ENCODE measurements at regions not wholly inside any gene's neighbourhood (a gene's known extent, or its start where the extent isn't known, plus 50 kb on each side); places are given as distances from the start of the nearest gene placed in this dataset.
"Not testable (repeated sequence)": the region's sequence is repeated elsewhere in the genome, so short reads cannot be mapped to it uniquely, and the experiment has no call there.

GRCh38 chr6:49326347-49326746 is 136.7 kb downstream of the MMUT start:
- Mint-ChIP-seq H3K4me3 (no peak overlapping the region), H3K4me1 (ENCODE audit: low read depth) (no peaks in the 10 kb centered on the region), H3K36me3 (ENCODE audit: insufficient read depth in 2 of 2) (no peaks in the 10 kb centered on the region), H3K27me3 (ENCODE audit: low read depth) (no peaks in the 10 kb centered on the region), H3K27ac (no peak overlapping the region), H3K9me3 (no peaks in the 10 kb centered on the region)
- no peak for ATAC-seq (replicated peaks in 1 of 2)
- no peak for DNase-seq

DNA sequence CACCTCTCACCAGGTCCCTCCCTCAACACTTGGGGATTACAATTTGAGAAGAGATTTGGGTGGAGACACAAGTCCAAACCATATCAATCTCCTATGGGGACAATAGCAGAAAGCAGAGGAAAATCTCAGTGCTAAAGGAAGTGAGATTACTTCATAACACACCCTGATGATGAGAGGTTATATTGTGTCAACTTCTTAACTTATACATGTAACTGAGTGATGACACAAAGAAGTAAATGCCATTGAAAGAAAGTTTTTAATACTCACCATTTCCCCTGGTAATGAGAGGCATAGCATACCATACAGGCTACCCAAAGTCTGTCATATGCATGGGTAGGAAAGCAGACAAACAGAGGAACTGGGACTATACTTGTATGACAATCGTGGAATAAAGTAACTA is 137.2 kb downstream of the MMUT start:
- Mint-ChIP-seq H3K27ac (no peak overlapping the region), H3K27me3 (ENCODE audit: low read depth) (no peaks in the 10 kb centered on the region), H3K4me3 (no peak overlapping the region), H3K4me1 (ENCODE audit: low read depth) (no peaks in the 10 kb centered on the region), H3K9me3 (no peaks in the 10 kb centered on the region), H3K36me3 (ENCODE audit: insufficient read depth in 2 of 2) (no peaks in the 10 kb centered on the region)
- no peak for ATAC-seq (replicated peaks in 1 of 2)
- no peak for DNase-seq

DNA sequence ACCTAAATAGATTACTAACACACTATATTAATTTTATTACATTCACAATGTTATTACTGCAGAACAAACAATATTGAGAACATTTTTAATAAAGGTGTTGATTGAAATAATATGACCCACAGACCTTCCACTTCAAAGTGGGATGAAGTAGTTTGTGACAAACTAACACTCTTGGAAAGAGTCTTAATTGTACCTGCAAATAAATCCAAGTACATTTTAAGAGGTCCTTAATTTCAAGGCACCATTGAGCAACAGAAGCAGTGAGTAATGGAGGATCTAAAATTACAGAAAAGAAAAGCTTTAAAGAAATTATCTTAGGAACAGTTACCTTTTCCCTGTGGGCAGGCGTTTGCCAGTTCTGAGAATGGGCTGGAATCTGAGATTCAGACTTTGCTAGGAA is 140.2 kb downstream of the MMUT start:
- no peak for DNase-seq
- Mint-ChIP-seq H3K9me3 (no peaks in the 10 kb centered on the region), H3K27me3 (ENCODE audit: low read depth) (no peaks in the 10 kb centered on the region), H3K27ac (no peak overlapping the region), H3K4me3 (no peak overlapping the region), H3K4me1 (ENCODE audit: low read depth) (no peaks in the 10 kb centered on the region), H3K36me3 (ENCODE audit: insufficient read depth in 2 of 2) (no peaks in the 10 kb centered on the region)
- no peak for ATAC-seq (replicated peaks in 1 of 2)

GRCh38 chr6:49321561-49322072 is 141.4 kb downstream of the MMUT start:
- no peaks in the 10 kb centered on the region for H3K27me3 Mint-ChIP-seq (ENCODE audit: low read depth)
- H3K36me3 Mint-ChIP-seq (ENCODE audit: insufficient read depth in 2 of 2), result no peaks in the 10 kb centered on the region
- DNase-seq (no peak), ATAC-seq (replicated peaks in 1 of 2) (no peak)
- no peaks in the 10 kb centered on the region for H3K4me1 Mint-ChIP-seq (ENCODE audit: low read depth)
- peaks cover 4 to 7% of the 10 kb centered on the region in 2 donors for H3K9me3 Mint-ChIP-seq
- H3K27ac Mint-ChIP-seq, result no peak overlapping the region
- H3K4me3 Mint-ChIP-seq, result no peak overlapping the region

GRCh38 chr6:49305010-49305409 is 158.0 kb downstream of the MMUT start:
- Mint-ChIP-seq H3K4me3 (no peak overlapping the region), H3K36me3 (ENCODE audit: insufficient read depth in 2 of 2) (no peaks in the 10 kb centered on the region)
- ATAC-seq (replicated peaks in 1 of 2), result no peak

DNA sequence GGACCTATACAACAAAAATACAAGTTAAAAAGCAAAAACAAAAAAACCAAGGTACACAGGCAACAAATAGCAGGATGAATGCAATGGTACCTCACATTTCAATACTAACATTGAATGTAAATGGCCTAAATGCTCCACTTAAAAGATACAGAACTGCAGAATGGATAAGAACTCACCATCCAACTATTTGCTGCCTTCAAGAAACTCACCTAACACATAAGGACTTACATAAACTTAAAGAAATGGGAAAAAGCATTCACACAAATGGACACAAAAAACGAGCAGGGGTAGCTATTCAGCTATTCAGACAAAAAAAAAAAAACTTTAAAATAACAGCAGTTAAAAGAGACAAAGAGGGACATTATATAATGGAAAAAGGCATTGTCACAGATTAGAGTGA is 158.7 kb downstream of the MMUT start:
- H3K27me3 Mint-ChIP-seq (ENCODE audit: low read depth), result not testable (repeated sequence)

More at GRCh38 chr6:49305010-49305409, 158.0 kb downstream of the MMUT start:
- H3K4me1 Mint-ChIP-seq (ENCODE audit: low read depth), result no peaks in the 10 kb centered on the region
- no peak overlapping the region for H3K27ac Mint-ChIP-seq
- no peak for DNase-seq
- no peaks in the 10 kb centered on the region for H3K27me3 Mint-ChIP-seq (ENCODE audit: low read depth)
- peaks cover 0 to 1% of the 10 kb centered on the region in 2 donors for H3K9me3 Mint-ChIP-seq

DNA sequence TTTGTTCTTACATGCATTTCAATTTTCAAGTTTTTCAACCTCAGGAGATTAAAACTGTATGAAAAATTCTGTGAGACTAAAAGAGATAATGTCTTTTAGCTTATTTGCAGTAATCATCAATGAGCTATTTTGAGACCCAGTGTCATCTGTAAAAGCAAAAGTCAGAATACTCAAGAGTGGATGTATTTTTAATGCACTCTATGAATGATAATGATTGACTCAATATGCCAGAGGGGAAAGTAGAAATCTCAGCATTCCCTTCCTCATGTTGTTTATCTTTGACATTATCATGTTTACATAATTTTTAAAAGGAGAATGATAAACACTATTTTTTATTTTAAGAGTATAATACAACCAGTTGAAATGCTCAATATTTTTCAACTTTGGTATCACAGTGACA is 162.1 kb downstream of the MMUT start:
- Mint-ChIP-seq H3K4me3 (no peak overlapping the region), H3K36me3 (ENCODE audit: insufficient read depth in 2 of 2) (no peaks in the 10 kb centered on the region), H3K9me3 (peaks cover 0 to 4% of the 10 kb centered on the region in 2 donors), H3K27ac (no peak overlapping the region), H3K27me3 (ENCODE audit: low read depth) (no peaks in the 10 kb centered on the region), H3K4me1 (ENCODE audit: low read depth) (no peaks in the 10 kb centered on the region)
- no peak for ATAC-seq (replicated peaks in 1 of 2)
- no peak for DNase-seq

More for the DNA sequence above, 158.7 kb downstream of the MMUT start:
- H3K4me3 Mint-ChIP-seq; H3K27ac Mint-ChIP-seq; H3K36me3 Mint-ChIP-seq (ENCODE audit: insufficient read depth in 2 of 2); ATAC-seq (replicated peaks in 1 of 2); H3K4me1 Mint-ChIP-seq (ENCODE audit: low read depth); H3K9me3 Mint-ChIP-seq; DNase-seq: not testable (repeated sequence)

DNA sequence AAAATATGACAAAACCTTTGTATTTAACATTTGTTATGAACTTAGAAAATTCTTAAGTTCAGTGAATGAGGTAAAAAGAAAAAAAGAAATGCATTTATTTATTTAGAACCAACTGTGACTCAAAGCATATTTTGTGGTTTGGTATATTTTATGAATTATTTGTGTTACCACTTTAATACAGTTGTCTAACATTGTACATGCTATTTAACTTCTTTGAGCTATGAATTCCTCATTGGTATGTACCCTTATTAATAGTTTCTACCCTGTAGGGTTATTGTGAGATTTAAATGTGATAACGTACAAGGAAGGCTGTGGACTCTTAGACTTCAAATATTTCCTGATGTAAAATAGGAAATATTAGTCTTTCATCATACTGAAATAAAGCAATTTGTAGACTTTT is 162.6 kb downstream of the MMUT start:
- peaks cover 0 to 4% of the 10 kb centered on the region in 2 donors for H3K9me3 Mint-ChIP-seq
- no peak overlapping the region for H3K4me3 Mint-ChIP-seq
- ATAC-seq (replicated peaks in 1 of 2), result no peak
- H3K27me3 Mint-ChIP-seq (ENCODE audit: low read depth), result no peaks in the 10 kb centered on the region
- no peaks in the 10 kb centered on the region for H3K36me3 Mint-ChIP-seq (ENCODE audit: insufficient read depth in 2 of 2)
- no peak overlapping the region for H3K27ac Mint-ChIP-seq
- no peaks in the 10 kb centered on the region for H3K4me1 Mint-ChIP-seq (ENCODE audit: low read depth)
- DNase-seq, result no peak

GRCh38 chr6:49299279-49299678 is 163.8 kb downstream of the MMUT start:
- ATAC-seq (replicated peaks in 1 of 2) (no peak), DNase-seq (no peak)
- H3K4me1 Mint-ChIP-seq (ENCODE audit: low read depth), result no peaks in the 10 kb centered on the region
- no peaks in the 10 kb centered on the region for H3K36me3 Mint-ChIP-seq (ENCODE audit: insufficient read depth in 2 of 2)
- H3K9me3 Mint-ChIP-seq, result peaks cover 0 to 4% of the 10 kb centered on the region in 2 donors
- no peak overlapping the region for H3K4me3 Mint-ChIP-seq
- H3K27me3 Mint-ChIP-seq (ENCODE audit: low read depth), result no peaks in the 10 kb centered on the region
- H3K27ac Mint-ChIP-seq, result no peak overlapping the region

DNA sequence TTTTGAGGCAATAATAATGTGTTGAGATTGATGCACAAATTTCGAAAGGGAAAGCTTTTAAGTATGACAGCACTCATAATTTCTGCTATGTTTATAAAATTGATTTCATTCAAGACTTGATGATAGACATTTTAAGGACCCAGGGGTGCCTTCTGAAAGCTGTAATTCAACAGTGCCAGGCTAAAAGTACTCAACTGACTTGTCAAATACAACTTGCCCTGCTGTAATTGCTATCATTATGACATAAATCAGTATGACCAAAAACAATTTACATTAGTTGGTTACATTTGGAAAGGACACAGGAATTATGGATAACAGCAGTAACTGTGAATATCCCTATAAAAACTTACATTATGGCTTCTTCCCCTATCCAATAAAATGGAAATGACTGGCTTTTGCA is 178.9 kb downstream of the MMUT start:
- peaks cover 2 to 4% of the 10 kb centered on the region in 2 donors for H3K9me3 Mint-ChIP-seq
- no peak for DNase-seq

GRCh38 chr6:49274809-49275769 is 188.0 kb downstream of the MMUT start:
- H3K9me3 Mint-ChIP-seq; H3K4me1 Mint-ChIP-seq (ENCODE audit: low read depth); H3K27me3 Mint-ChIP-seq (ENCODE audit: low read depth); ATAC-seq (replicated peaks in 1 of 2); H3K36me3 Mint-ChIP-seq (ENCODE audit: insufficient read depth in 2 of 2); H3K4me3 Mint-ChIP-seq; DNase-seq; H3K27ac Mint-ChIP-seq: not testable (repeated sequence)

More for the DNA sequence above, 178.9 kb downstream of the MMUT start:
- no peaks in the 10 kb centered on the region for H3K27me3 Mint-ChIP-seq (ENCODE audit: low read depth)
- no peaks in the 10 kb centered on the region for H3K4me1 Mint-ChIP-seq (ENCODE audit: low read depth)
- ATAC-seq (replicated peaks in 1 of 2), result no peak
- H3K4me3 Mint-ChIP-seq, result no peak overlapping the region
- H3K36me3 Mint-ChIP-seq (ENCODE audit: insufficient read depth in 2 of 2), result peaks cover 0 to 1% of the 10 kb centered on the region in 2 donors
- H3K27ac Mint-ChIP-seq, result no peak overlapping the region

DNA sequence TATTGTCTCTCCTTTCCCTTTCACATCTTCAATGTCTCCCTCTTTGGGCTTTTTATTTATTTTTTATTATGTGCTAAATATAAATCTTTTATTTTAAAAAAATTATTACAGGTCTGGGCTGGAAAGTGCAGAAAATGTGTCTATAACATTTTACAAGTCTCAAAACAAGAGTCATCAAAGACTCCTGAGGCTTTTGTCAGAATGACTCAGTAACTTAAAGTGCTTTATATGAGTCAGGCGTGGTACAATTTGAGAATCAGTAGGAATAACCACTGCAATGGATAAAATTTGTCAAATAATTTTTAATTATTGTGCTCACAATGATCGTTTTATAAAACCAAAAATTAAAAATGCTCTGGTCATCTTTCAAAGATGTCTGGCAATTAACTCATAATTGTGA is 193.9 kb downstream of the MMUT start:
- DNase-seq (no peak), ATAC-seq (replicated peaks in 1 of 2) (no peak)
- Mint-ChIP-seq H3K36me3 (ENCODE audit: insufficient read depth in 2 of 2) (no peaks in the 10 kb centered on the region), H3K27me3 (ENCODE audit: low read depth) (no peaks in the 10 kb centered on the region), H3K27ac (no peak overlapping the region), H3K4me3 (no peak overlapping the region), H3K9me3 (peaks cover 0 to 1% of the 10 kb centered on the region in 2 donors), H3K4me1 (ENCODE audit: low read depth) (no peaks in the 10 kb centered on the region)

GRCh38 chr6:49264909-49265308 is 198.1 kb downstream of the MMUT start:
- ATAC-seq (replicated peaks in 1 of 2) (no peak), DNase-seq (no peak)
- no peaks in the 10 kb centered on the region for H3K9me3 Mint-ChIP-seq
- no peak overlapping the region for H3K4me3 Mint-ChIP-seq
- H3K27ac Mint-ChIP-seq, result no peak overlapping the region
- no peaks in the 10 kb centered on the region for H3K4me1 Mint-ChIP-seq (ENCODE audit: low read depth)
- H3K36me3 Mint-ChIP-seq (ENCODE audit: insufficient read depth in 2 of 2), result no peaks in the 10 kb centered on the region
- H3K27me3 Mint-ChIP-seq (ENCODE audit: low read depth), result no peaks in the 10 kb centered on the region

Measured in activated T-cell treated with anti-CD3 and anti-CD28 coated beads, Interleukin-2, amount 50 U/mL, for 72 hours (primary cell).